ENCODE measurements at regions not wholly inside any gene's neighbourhood (a gene's known extent, or its start where the extent isn't known, plus 50 kb on each side); places are given as distances from the start of the nearest gene placed in this dataset.

- TF ChIP-seq POLR2A (IDR thresholded peaks at IDR 0.05; ENCODE audit: low read depth, low read length) (no peak), POLR2AphosphoS5 (IDR thresholded peaks at IDR 0.05; ENCODE audit: low read depth, low read length) (no peak)
Measured at GRCh38 chr5:155434267-155434666, 420.7 kb downstream of the KIF4B start.

All from GM12892 (cell line).